GM12864 (cell line): ENCODE measurements at regions not wholly inside any gene's neighbourhood (a gene's known extent, or its start where the extent isn't known, plus 50 kb on each side); places are given as distances from the start of the nearest gene placed in this dataset.

ENCODE experiments used
- DNase-seq: peaks from one replicate; pipeline ENCODE4 v3.0.0-alpha.2; 2011; ENCODE audit warnings: low read depth
- H3K4me3 ChIP-seq: 2 replicates; pipeline ENCODE4 v1.5.1; 2011; ENCODE audit warnings: mild to moderate bottlenecking, low read depth, low read length, control low read depth
- TF ChIP-seq, protein P1 (sequence below): IDR thresholded peaks from 2 replicates; pipeline ENCODE4 v1.5.1; 2011; ENCODE audit warnings: low read depth, mild to moderate bottlenecking, moderate library complexity, low read length, control low read depth, inconsistent platforms; ENCODE audit errors: missing control alignments

GRCh38 chr2:117436697-117437096 is 377.8 kb upstream of the DDX18 start:
- TF ChIP-seq, protein P1, sequence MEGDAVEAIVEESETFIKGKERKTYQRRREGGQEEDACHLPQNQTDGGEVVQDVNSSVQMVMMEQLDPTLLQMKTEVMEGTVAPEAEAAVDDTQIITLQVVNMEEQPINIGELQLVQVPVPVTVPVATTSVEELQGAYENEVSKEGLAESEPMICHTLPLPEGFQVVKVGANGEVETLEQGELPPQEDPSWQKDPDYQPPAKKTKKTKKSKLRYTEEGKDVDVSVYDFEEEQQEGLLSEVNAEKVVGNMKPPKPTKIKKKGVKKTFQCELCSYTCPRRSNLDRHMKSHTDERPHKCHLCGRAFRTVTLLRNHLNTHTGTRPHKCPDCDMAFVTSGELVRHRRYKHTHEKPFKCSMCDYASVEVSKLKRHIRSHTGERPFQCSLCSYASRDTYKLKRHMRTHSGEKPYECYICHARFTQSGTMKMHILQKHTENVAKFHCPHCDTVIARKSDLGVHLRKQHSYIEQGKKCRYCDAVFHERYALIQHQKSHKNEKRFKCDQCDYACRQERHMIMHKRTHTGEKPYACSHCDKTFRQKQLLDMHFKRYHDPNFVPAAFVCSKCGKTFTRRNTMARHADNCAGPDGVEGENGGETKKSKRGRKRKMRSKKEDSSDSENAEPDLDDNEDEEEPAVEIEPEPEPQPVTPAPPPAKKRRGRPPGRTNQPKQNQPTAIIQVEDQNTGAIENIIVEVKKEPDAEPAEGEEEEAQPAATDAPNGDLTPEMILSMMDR = no peak
- DNase-seq = no peak
- H3K4me3 ChIP-seq = no peak overlapping the region

DNA sequence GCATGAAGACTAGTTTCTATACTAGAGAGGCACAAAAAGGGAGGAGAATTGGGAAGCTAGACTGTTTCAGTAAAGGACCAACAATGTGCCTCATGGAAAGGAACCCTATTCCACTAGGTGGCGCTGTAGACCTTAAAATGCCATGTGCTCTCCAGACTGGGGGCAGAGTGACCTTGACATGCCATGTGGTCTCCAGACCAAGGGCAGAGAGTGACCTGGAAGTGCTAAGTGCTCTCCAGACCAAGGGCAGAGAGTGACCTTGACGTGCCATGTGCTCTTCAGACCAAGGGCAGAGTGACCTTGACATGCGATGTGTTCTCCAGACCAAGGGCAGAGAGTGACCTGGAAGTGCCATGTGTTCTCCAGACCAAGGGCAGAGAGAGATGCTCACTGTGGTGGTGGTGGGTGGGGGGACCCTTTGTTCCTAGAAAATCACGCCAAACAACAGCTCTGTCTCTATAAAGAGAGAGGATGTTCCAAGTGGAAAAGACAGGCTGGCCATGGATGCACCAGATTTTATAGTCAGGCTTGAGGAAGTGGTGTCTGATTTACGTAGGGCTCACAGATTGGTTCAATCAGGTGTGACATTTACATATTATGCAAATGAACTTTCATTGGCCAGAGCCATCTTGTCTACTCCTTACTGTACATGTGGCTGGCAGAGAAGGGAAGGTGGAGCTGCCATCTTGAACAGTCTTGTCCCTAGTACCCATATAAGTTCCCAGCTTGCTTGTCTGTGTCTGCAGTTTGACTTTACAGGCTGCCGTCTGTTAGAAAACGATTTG is 344.0 kb upstream of the DDX18 start:
- DNase-seq = no peak
- H3K4me3 ChIP-seq = no peak overlapping the region
- TF ChIP-seq, protein P1 = peak; percentile 64

DNA sequence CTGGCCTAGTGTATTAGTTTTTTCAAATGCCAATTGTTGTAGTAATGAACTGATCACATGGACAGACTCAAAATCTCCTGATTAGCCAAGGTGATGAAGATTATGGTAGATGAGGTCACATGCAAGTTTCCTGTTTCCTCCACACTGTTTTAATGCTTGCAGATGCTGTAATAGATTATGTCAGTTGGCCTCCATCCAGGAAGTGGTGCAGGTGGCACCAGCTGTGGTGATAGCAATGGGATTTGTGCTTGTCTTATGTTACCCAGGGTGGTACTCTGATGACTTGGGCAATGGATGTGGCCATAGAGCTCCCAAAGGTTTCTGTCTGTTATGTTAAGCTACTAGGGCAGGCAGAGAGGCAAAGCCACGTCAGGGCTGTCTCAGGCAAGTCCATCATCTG is 332.9 kb upstream of the DDX18 start:
- TF ChIP-seq, protein P1 = no peak
- no peak for DNase-seq
- no peak overlapping the region for H3K4me3 ChIP-seq

DNA sequence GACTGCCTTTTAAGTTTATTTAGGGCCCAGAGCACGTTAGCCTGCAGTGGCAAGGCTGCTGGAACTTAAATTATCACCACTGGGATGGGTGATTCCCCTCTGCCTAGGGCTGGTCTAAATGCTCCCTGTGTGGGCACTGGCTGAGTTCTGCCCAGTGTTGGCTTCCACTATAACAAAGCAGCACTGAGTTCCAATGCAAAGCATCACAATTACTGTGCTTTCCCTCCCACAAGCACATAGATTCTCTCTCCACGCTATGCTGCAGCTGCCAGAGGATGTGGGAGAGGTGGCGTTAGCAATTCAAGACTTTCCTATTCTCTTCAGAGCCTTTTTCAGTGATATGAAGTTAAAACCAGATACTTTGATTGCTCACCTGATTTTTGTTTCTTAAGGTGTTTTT is 328.9 kb upstream of the DDX18 start:
- DNase-seq = no peak
- no peak overlapping the region for H3K4me3 ChIP-seq

GRCh38 chr2:117486081-117486480 is 328.4 kb upstream of the DDX18 start:
- H3K4me3 ChIP-seq = no peak overlapping the region
- TF ChIP-seq, protein P1 = no peak
- no peak for DNase-seq

More for the DNA sequence above, 328.9 kb upstream of the DDX18 start:
- TF ChIP-seq, protein P1 = no peak

GRCh38 chr2:117492209-117492851 is 322.2 kb upstream of the DDX18 start:
- DNase-seq = no peak
- TF ChIP-seq, protein P1 = no peak
- no peak overlapping the region for H3K4me3 ChIP-seq
